Kidney (tissue), 13 donors: ENCODE measurements at regions not wholly inside any gene's neighbourhood (a gene's known extent, or its start where the extent isn't known, plus 50 kb on each side); places are given as distances from the start of the nearest gene placed in this dataset.
"Not testable (repeated sequence)": the region's sequence is repeated elsewhere in the genome, so short reads cannot be mapped to it uniquely, and the experiment has no call there.

Experiments used
- DNase-seq, 5 donors: peaks; one replicate each; pipeline ENCODE4 v3.0.0-alpha.2; 2013 to 2020
- FAIRE-seq: peaks from 2 replicates; lab custom pipeline; 2012; peaks lifted over from hg19 to GRCh38; lab: Jason Lieb, UNC
- H3K27ac ChIP-seq, 2 donors: one replicate each; pipeline ENCODE4 v1.7.0; 2013; ENCODE audit warnings: low read depth in 2 of 2, low read length in 2 of 2, inconsistent platforms in 1 of 2
- H3K27me3 ChIP-seq: one replicate; pipeline ENCODE4 v1.7.1; 2013; ENCODE audit warnings: low read length, inconsistent platforms; ENCODE audit not compliant: control insufficient read depth, insufficient read depth
- H3K36me3 ChIP-seq, 3 donors: one replicate each; pipeline versions ENCODE4 v1.7.0 to v1.7.1; 2013; ENCODE audit warnings: low read length in 3 of 3, control low read depth in 1 of 3, inconsistent platforms in 1 of 3; ENCODE audit not compliant: insufficient read depth in 3 of 3, control insufficient read depth in 2 of 3
- H3K4me1 ChIP-seq, 3 donors: one replicate each; pipeline versions ENCODE4 v1.7.0 to v1.7.1; 2013; ENCODE audit warnings: low read length in 3 of 3, inconsistent platforms in 1 of 3, low read depth in 1 of 3; ENCODE audit not compliant: control insufficient read depth in 2 of 3, insufficient read depth in 2 of 3
- H3K4me3 ChIP-seq, 3 donors: one replicate each; pipeline versions ENCODE4 v1.7.0 to v1.8.1; 2013; ENCODE audit warnings: low read length in 3 of 3, control low read depth in 1 of 3, inconsistent platforms in 1 of 3
- H3K9ac ChIP-seq, 3 donors: one replicate each; pipeline versions ENCODE4 v1.7.0 to v1.7.1; 2013; ENCODE audit warnings: low read length in 3 of 3, control low read depth in 1 of 3, inconsistent platforms in 1 of 3
- H3K9me3 ChIP-seq, 3 donors: one replicate each; pipeline versions ENCODE4 v1.7.0 to v1.7.1; 2013; ENCODE audit warnings: low read length in 3 of 3, control low read depth in 1 of 3, inconsistent platforms in 1 of 3; ENCODE audit not compliant: control insufficient read depth in 2 of 3, insufficient read depth in 1 of 3
- CTCF ChIP-seq: IDR thresholded peaks from 3 replicates; pipeline ENCODE4 v1.5.1; 2012; ENCODE audit warnings: mild to moderate bottlenecking, moderate library complexity, borderline replicate concordance; ENCODE audit not compliant: insufficient read depth; ENCODE audit errors: extremely low read depth
- intact Hi-C: fragments of 100-400 bp; cut with DNase I; formaldehyde crosslinking; loops from one replicate; pipeline ENCODE4 v1.11.1; 2022
- donor health status: control.
- donor health status: control.
- donor health status: control.
- donor health status: control.
- donor health status: control.
- donor health status: DM: yes; HTN: yes; CAD: no.
- donor health status: Normal renal cell carcinoma (clear cell type).

GRCh38 chr3:197459571-197459970, 96.2 kb downstream of the BDH1 start:
- not testable (repeated sequence) for H3K4me3 ChIP-seq, FAIRE-seq

GRCh38 chr3:197458906-197459470, 96.8 kb downstream of the BDH1 start:
- FAIRE-seq (no peak), DNase-seq (no peak)
- Histone ChIP-seq H3K9me3 (no peaks in the 10 kb centered on the region), H3K27me3 (no peaks in the 10 kb centered on the region), H3K9ac (no peak overlapping the region), H3K4me3 (no peak overlapping the region), H3K36me3 (no peaks in the 10 kb centered on the region), H3K27ac (no peak overlapping the region), H3K4me1 (peaks cover 0 to 3% (median 0%) of the 10 kb centered on the region in 3 donors)
- intact Hi-C loops, result no loop called here
- TF ChIP-seq CTCF, result no peak

More at GRCh38 chr3:197459571-197459970, 96.2 kb downstream of the BDH1 start:
- H3K4me1 ChIP-seq, H3K9ac ChIP-seq, H3K9me3 ChIP-seq, H3K36me3 ChIP-seq, H3K27ac ChIP-seq, H3K27me3 ChIP-seq, DNase-seq, intact Hi-C loops: not testable (repeated sequence)

GRCh38 chr3:197458179-197458707, 97.5 kb downstream of the BDH1 start:
- Histone ChIP-seq H3K27me3 (no peaks in the 10 kb centered on the region), H3K27ac (no peak overlapping the region), H3K4me3 (no peak overlapping the region), H3K4me1 (peaks cover 0 to 3% (median 0%) of the 10 kb centered on the region in 3 donors), H3K36me3 (no peaks in the 10 kb centered on the region), H3K9me3 (no peaks in the 10 kb centered on the region), H3K9ac (no peak overlapping the region)
- peak; percentile 42 for TF ChIP-seq CTCF
- FAIRE-seq (no peak), DNase-seq (peak in 1 of 5 donors; percentile 33)
- intact Hi-C loops, result no loop called here

- intact Hi-C loops, result no loop called here
- Histone ChIP-seq H3K27me3 (no peaks in the 10 kb centered on the region), H3K4me3 (peak overlapping the region; percentile 54 to 86 (median 71)), H3K4me1 (peaks cover 0 to 3% (median 0%) of the 10 kb centered on the region in 3 donors), H3K27ac (peak overlapping the region; percentile 45 to 77), H3K36me3 (no peaks in the 10 kb centered on the region), H3K9ac (peak overlapping the region; percentile 0 to 93 (median 39)), H3K9me3 (no peaks in the 10 kb centered on the region)
- no peak for TF ChIP-seq CTCF
- DNase-seq (peak; percentile 91 to 97 (median 93)), FAIRE-seq (no peak)
Measured at GRCh38 chr3:197456261-197457091, 99.3 kb downstream of the BDH1 start.

GRCh38 chr3:197454841-197455240, 100.9 kb downstream of the BDH1 start:
- DNase-seq, FAIRE-seq, intact Hi-C loops: not testable (repeated sequence)

More at GRCh38 chr3:197454841-197455240, 100.9 kb downstream of the BDH1 start:
- not testable (repeated sequence) for H3K9ac ChIP-seq, H3K4me3 ChIP-seq, H3K27ac ChIP-seq, H3K4me1 ChIP-seq, H3K27me3 ChIP-seq, H3K36me3 ChIP-seq, H3K9me3 ChIP-seq
